DOHH2 (cell line): ENCODE measurements at regions not wholly inside any gene's neighbourhood (a gene's known extent, or its start where the extent isn't known, plus 50 kb on each side); places are given as distances from the start of the nearest gene placed in this dataset.
"Not testable (repeated sequence)": the region's sequence is repeated elsewhere in the genome, so short reads cannot be mapped to it uniquely, and the experiment has no call there.

ENCODE experiments used
- H3F3A ChIP-seq: fragments of 200-600 bp; sonication (generic), shearing (Covaris generic); 2 replicates; pipeline ENCODE4 v1.6.0; 2016; ENCODE audit warnings: antibody characterized with exemption, mild to moderate bottlenecking; ENCODE audit not compliant: control insufficient read depth, insufficient read depth
- H3K27ac ChIP-seq: fragments of 200-600 bp; sonication (generic); 2 replicates; pipeline ENCODE4 v1.5.1; 2014; ENCODE audit warnings: low read depth, mild to moderate bottlenecking, low read length, moderate library complexity
- H3K27me3 ChIP-seq: fragments of 200-600 bp; sonication (generic); 2 replicates; pipeline ENCODE4 v1.6.1; 2014; ENCODE audit warnings: mild to moderate bottlenecking, low read length, mixed read lengths; ENCODE audit not compliant: control insufficient read depth
- H3K36me3 ChIP-seq: fragments of 200-600 bp; sonication (generic); 2 replicates; pipeline ENCODE4 v1.6.1; 2014; ENCODE audit warnings: mild to moderate bottlenecking, low read length, moderate library complexity, mixed read lengths; ENCODE audit not compliant: control insufficient read depth
- H3K4me1 ChIP-seq: fragments of 200-600 bp; sonication (generic); 2 replicates; pipeline ENCODE4 v1.6.1; 2014; ENCODE audit warnings: mild to moderate bottlenecking, low read length, mixed read lengths; ENCODE audit not compliant: control insufficient read depth
- H3K4me2 ChIP-seq: fragments of 200-600 bp; sonication (generic); 2 replicates; pipeline ENCODE4 v1.6.0; 2014; ENCODE audit warnings: mild to moderate bottlenecking, low read length, moderate library complexity
- H3K4me3 ChIP-seq: fragments of 200-600 bp; sonication (generic); 2 replicates; pipeline ENCODE4 v1.5.1; 2014; ENCODE audit warnings: mild to moderate bottlenecking, low read length, mixed read lengths
- H3K79me2 ChIP-seq: fragments of 200-600 bp; sonication (generic); 2 replicates; pipeline ENCODE4 v1.6.1; 2014; ENCODE audit warnings: mild to moderate bottlenecking, low read length, mixed read lengths; ENCODE audit not compliant: control insufficient read depth
- H3K9me2 ChIP-seq: fragments of 200-600 bp; sonication (generic); replicated peaks from 2 replicates; pipeline ENCODE4 v1.6.1; 2014; ENCODE audit warnings: mild to moderate bottlenecking, low read length, mixed read lengths; ENCODE audit not compliant: control insufficient read depth
- H3K9me3 ChIP-seq: fragments of 200-600 bp; sonication (generic); 2 replicates; pipeline ENCODE4 v1.6.1; 2014; ENCODE audit warnings: antibody characterized with exemption, low read length, mixed read lengths; ENCODE audit not compliant: control insufficient read depth, insufficient read depth
- H4K20me1 ChIP-seq: fragments of 200-600 bp; sonication (generic); 2 replicates; pipeline ENCODE4 v1.6.0; 2014; ENCODE audit warnings: low read depth, mild to moderate bottlenecking, antibody characterized with exemption, low read length, moderate library complexity; ENCODE audit not compliant: control insufficient read depth, insufficient read depth
- CTCF ChIP-seq: fragments of 200-600 bp; sonication (generic); IDR thresholded peaks from one replicate; pipeline ENCODE4 v1.5.1; 2014; ENCODE audit warnings: antibody characterized with exemption, mild to moderate bottlenecking, low read depth, low read length; ENCODE audit not compliant: poor library complexity, severe bottlenecking
- EZH2phosphoT487 ChIP-seq: fragments of 200-600 bp; sonication (generic); IDR thresholded peaks from 2 replicates; pipeline ENCODE4 v1.6.1; 2017; ENCODE audit warnings: borderline replicate concordance, mild to moderate bottlenecking, antibody characterized with exemption, low read length, moderate library complexity, mixed read lengths

- Histone ChIP-seq H4K20me1 (no peaks in the 10 kb centered on the region), H3K4me3 (no peak overlapping the region), H3K9me2 (no peaks in the 10 kb centered on the region), H3K9me3 (no peaks in the 10 kb centered on the region), H3K4me2 (no peak overlapping the region), H3K27me3 (peaks cover 3% of the 10 kb centered on the region; the same call in 1 of the 2 replicates), H3K4me1 (no peaks in the 10 kb centered on the region), H3K79me2 (no peaks in the 10 kb centered on the region), H3K36me3 (no peaks in the 10 kb centered on the region), H3K27ac (no peak overlapping the region), H3F3A (no peaks in the 10 kb centered on the region)
- TF ChIP-seq EZH2phosphoT487 (no peak), CTCF (no peak)
Observed at GRCh38 chr4:128623508-128624215, 185.8 kb upstream of the JADE1 start.

GRCh38 chr4:128620279-128620965 lies 189.1 kb upstream of the JADE1 start:
- not testable (repeated sequence) for H3K4me3 ChIP-seq, H3K27me3 ChIP-seq, H3K27ac ChIP-seq

GRCh38 chr4:128615197-128615596 lies 194.3 kb upstream of the JADE1 start:
- H3K4me2 ChIP-seq: no peak overlapping the region
- H3K9me3 ChIP-seq: no peaks in the 10 kb centered on the region
- no peaks in the 10 kb centered on the region for H3K9me2 ChIP-seq
- no peaks in the 10 kb centered on the region for H3F3A ChIP-seq
- H3K4me3 ChIP-seq: no peak overlapping the region
- no peaks in the 10 kb centered on the region for H4K20me1 ChIP-seq
- peaks cover 3% of the 10 kb centered on the region for H3K4me1 ChIP-seq
- H3K36me3 ChIP-seq: no peaks in the 10 kb centered on the region
- H3K79me2 ChIP-seq: no peaks in the 10 kb centered on the region
- no peak for TF ChIP-seq CTCF
- no peak overlapping the region for H3K27ac ChIP-seq
- H3K27me3 ChIP-seq: no peaks in the 10 kb centered on the region

More at GRCh38 chr4:128620279-128620965, 189.1 kb upstream of the JADE1 start:
- not testable (repeated sequence) for H3K4me2 ChIP-seq, H3K9me3 ChIP-seq, H3K4me1 ChIP-seq, H3K9me2 ChIP-seq, H4K20me1 ChIP-seq, H3K36me3 ChIP-seq, H3K79me2 ChIP-seq, H3F3A ChIP-seq

GRCh38 chr4:128608006-128608405 lies 201.5 kb upstream of the JADE1 start:
- H3K4me2 ChIP-seq: no peak overlapping the region
- H3F3A ChIP-seq: no peaks in the 10 kb centered on the region
- TF ChIP-seq EZH2phosphoT487: no peak
- no peak for TF ChIP-seq CTCF
- H3K27me3 ChIP-seq: no peaks in the 10 kb centered on the region
- no peaks in the 10 kb centered on the region for H4K20me1 ChIP-seq
- no peaks in the 10 kb centered on the region for H3K9me3 ChIP-seq
- H3K27ac ChIP-seq: no peak overlapping the region
- H3K4me1 ChIP-seq: no peaks in the 10 kb centered on the region
- H3K79me2 ChIP-seq: no peaks in the 10 kb centered on the region
- no peak overlapping the region for H3K4me3 ChIP-seq
- H3K36me3 ChIP-seq: no peaks in the 10 kb centered on the region
- H3K9me2 ChIP-seq: no peaks in the 10 kb centered on the region
